CD1c-positive myeloid dendritic cell (primary cell): ENCODE measurements at regions not wholly inside any gene's neighbourhood (a gene's known extent, or its start where the extent isn't known, plus 50 kb on each side); places are given as distances from the start of the nearest gene placed in this dataset.
"Not testable (repeated sequence)": the region's sequence is repeated elsewhere in the genome, so short reads cannot be mapped to it uniquely, and the experiment has no call there.

Source experiments
- DNase-seq: peaks from one replicate; pipeline ENCODE4 v3.0.0-alpha.2; 2016; ENCODE audit errors: extremely low spot score

DNA sequence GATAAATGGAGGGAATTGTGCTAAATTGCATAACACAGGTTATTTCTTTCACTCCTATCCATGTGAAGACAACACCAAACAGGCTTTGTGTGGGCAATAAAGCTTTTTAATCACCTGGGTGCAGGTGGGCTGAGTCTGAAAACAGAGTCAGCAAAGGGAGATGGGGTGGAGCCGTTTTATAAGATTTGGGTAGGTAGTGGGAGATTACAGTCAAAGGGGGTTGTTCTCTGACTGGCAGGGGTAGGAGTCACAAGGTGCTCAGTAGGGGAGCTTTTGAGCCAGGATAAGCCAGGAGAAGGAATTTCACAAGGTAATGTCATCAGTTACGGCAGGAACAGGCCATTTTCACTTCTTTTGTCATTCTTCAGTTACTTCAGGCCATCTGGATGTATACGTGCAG is 358.8 kb upstream of the LRP1B start:
- DNase-seq, result not testable (repeated sequence)

DNA sequence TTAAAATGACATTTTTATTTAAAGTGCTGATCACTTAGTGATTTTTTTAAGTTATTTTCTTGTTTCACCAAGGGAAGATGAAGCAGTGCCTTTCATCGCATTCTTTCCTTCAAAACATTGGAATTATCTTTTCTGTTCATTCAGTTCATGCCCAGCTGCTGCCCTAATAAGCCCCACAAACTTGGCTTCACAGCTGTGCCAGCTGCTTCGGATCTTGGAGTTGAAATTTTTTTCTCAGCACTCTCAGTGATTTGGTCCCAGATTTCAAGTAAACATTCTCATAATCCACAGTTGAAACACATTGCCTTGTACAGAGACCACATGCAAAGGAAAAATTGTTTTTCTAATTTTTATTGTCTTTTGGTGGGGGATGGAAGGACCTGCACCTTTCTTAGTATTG is 353.3 kb upstream of the LRP1B start:
- no peak for DNase-seq

DNA sequence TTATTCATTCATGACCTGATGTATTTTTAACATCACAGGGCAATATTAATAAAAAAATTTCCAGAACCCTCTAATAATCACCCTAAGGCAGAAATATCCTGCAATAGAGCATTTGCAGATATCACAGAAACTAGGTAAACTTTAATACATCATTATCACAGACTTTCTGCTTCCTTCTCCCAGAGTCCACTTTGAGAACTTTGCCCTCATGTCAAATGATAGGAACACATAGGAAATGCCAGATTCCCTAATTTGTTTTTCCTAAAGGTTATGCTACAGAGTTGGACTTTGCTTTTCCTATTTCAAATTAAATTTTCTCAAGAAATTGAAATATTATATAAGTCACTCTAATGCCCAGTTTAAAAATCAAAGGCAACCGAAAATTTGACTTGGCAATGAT is 352.8 kb upstream of the LRP1B start:
- DNase-seq, result no peak

DNA sequence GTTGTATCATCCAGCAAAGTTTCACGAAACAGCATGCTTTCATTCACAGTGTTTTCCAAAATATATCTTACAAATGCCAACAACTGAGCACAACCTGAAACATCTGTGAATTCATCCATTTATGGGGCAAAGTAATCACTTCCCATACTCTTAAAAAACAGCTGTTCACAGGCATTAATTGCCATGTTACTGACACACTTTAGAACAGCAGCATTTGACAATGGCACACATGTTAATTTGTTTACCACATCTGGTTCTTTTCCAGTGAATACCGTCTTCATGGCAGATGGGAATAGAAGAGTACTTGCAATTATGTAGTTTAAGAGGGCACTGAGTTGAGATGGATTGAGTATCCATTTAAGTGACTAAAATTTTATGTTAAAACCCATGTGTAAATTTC is 347.4 kb upstream of the LRP1B start:
- DNase-seq, result no peak

DNA sequence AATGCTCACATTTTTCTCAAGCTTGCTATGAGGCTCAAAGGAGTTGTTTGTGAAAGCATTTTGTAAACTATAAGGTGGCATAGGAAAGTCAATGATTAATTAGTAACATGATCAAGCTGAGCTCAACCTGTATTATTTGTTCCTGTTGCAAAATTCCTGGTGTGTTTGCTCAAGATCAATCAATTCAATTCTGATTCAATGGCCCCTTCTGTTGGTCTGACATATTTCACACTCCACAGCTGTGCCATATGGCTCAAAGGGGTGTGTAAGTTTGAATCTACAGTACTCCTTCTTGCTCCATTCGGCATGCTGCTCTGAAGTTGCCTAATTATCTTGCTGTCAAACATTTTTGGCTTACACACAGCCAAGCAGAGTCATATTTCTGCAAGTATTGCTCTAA is 341.6 kb upstream of the LRP1B start:
- no peak for DNase-seq

DNA sequence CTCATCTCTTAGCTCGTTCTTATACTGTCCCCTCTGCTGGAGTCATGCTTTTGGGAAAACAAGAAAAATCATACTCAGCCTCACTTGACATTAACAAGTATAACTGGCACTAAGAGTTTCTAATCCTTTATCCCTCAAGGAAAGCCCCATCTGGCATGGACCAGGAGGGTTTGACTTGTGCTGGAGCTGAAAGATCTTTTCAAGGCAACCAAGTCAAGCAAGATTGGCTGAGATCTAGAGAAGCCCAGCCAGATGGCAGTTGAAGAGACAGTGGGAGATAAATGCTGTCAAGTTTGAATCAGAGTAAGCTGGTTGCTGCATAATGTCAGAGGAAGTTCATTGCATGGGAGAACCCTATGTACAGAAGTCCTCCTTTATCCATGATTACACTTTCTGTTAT is 336.5 kb upstream of the LRP1B start:
- DNase-seq, result no peak

DNA sequence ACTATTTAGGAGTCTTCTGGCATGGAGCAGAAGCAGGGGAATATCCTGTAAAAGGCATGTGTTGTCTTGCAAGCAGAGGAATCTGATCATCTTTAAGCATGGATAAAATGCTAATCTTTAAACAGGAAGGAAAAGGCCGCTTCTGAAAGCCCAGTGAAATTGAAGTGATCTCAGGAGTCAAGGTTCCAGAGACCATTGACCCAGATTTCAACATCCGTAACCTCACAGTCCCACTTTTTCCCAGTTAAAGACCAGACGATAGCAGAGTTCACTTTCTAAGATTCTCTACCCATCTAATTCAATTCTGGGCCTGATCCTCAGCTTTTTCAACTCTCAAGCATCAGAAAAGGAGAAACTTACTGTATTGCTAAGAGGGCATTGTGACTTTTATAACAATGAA is 332.2 kb upstream of the LRP1B start:
- DNase-seq, result no peak

DNA sequence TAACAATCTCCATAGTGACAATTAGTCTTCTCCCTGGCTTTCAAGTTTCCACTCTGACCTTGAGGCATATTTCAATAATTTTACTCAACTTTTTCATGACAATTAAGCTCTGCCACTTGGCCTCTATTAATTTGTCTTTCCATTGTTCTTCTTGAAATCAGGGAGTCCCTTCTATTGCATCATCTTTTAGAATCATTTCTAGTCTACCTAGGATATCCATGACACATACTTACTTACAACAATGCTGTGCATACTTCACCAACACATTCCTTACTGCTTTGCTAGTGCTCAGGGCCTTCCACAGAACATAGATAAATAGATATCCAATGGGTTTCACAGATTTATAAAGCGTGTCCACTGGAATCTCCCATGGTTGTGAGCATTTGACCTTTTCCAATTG is 331.5 kb upstream of the LRP1B start:
- DNase-seq, result no peak

DNA sequence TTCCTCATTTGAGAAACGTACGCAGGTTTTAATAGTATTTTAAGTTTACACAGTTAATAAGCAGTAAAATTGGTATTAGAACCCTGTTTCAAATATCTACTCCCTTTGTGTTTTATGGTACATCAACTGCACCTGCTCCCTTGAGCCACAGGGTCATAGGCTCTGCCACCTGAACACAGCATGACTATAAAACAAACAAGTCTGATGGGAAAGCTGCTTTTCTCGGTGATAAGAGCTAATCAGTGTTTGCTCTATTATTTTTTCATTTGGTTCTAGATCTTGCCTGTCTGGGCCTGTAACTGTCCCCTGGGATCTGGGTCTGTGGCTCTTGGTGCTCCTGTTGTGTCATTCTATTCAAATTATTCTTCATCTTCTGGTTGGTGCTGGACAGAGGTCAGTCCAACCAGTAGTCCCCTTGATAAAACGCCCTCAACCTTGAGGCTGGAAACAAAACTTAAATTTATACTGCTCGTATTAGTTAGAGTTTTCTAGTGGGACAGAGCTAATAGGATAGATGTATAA is 314.8 kb upstream of the LRP1B start:
- DNase-seq, result no peak

DNA sequence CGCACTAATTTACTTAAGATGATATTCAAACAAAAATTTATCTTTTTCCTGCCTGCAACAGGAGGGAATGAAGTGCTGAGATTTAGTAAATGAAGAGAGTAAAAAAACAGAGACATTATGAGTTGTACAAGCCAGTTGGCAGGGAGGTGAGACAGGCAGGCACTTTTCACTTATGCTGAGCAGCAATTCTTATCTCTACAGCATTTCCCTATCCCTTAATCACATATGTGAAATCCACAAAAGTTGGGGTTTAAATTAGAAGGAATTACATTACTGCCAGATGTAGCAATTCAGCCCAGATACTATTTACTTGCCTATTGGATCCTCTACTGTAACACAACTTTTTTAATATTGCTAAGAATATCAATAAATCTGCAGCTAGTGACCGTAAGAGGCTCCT is 314.2 kb upstream of the LRP1B start:
- DNase-seq, result no peak

DNA sequence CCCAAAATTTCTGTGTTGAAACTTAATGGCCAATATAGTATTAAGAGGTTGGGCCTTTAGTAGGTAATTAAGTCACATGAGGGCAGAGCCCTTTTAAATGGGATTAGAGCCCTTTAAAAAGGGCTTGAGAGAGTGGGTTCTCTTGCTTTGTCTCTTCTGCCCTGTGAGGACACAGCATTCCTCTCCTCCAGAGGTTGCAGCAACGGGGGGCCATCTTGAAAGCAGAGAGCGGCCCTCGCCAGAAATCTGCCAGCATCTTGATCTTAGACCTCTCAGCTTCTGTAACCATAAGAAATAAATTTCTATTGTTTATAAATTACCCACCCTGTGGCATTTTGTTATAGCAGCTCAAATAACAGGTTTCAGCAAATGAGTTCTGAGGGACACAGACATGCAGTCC is 305.0 kb upstream of the LRP1B start:
- DNase-seq, result no peak

DNA sequence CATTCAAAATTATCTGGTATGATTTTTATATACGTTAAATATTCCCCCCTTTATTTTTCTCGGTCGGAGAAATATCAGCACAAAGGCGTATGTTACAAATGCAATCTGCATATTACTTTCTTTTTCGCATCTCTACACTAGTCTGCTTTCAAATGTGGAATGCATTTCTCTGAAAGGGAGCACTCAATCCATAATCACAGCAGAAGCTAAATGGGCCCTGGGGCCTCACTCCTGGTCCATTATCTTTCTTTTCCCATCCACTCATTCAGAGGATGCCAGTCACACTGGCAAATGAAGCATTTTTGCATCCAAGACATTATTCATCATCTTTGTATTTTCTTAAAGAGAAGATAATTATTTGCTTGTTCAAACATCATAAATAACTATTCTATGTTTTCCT is 295.2 kb upstream of the LRP1B start:
- no peak for DNase-seq

DNA sequence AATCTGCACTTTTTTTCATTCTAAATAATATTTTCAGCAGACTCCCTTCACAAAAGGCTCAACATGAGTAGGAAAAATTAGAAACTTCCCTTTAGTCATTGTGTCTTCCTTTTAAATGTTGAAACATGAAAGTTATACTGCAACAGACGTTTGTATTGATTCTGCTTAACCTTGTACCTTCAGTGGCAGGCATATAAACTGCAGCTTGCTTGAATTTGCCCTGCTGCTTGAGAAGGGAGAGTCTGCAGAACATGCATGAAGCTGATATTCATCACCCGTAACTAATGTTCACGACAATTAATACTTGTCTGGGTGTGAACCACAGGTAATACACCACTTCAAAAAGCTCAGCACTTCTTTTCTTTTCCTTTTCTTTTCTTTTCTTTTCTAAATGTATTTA is 294.7 kb upstream of the LRP1B start:
- no peak for DNase-seq

DNA sequence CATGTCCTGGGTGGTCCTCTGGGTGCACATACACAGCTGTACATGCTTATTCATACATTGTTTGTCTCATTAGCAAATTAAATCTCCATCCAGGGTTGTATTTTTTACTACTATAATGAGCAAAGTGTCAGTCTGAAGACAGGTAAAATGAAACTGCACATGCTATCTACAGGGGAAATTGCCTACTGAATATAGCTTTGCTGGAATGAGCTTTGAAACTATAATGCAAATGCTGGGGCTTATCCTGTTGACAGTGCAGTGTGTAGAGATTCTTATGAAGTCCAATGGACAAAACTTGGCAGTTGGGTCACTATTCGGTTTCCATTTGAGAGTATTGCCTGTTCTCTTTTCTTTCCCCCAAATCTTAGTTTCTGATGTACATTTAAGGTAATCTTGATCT is 292.8 kb upstream of the LRP1B start:
- DNase-seq, result no peak

DNA sequence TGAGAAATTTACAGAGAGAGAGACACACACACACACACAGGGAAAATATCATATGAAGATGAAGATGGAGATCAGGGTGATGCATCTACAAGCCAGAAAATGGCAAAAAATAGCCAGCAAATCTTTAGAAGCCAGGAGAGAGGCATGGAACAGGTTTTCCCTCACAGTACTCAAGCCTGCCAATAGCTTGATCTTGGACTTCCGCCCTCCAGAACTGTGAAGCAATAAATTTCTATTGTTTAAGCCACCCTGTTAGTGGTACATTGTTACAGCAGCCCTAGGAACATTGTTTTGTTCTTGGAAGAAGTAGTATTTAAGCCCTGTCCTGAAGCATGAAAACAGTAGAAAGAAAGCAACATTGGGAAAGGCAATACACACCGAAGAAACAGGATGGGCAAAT is 292.0 kb upstream of the LRP1B start:
- DNase-seq, result no peak

DNA sequence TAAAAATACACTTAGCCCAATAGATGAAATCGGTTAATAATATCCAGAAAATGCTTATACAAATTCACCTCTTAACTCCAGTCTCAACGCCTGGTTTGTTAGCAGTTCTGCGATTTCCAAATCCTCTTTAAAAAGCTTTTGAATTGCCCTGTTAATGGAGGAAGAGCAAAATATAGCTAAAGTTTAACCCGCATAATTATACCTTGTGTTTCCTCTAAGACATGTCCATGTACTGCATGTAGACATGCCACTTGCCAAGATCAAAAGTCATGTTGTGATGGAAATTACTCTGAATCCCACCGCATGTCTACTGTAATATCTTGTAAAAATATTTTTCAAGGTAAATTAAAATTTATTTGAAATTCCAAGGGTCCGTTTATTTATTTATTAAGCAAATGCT is 291.2 kb upstream of the LRP1B start:
- no peak for DNase-seq

DNA sequence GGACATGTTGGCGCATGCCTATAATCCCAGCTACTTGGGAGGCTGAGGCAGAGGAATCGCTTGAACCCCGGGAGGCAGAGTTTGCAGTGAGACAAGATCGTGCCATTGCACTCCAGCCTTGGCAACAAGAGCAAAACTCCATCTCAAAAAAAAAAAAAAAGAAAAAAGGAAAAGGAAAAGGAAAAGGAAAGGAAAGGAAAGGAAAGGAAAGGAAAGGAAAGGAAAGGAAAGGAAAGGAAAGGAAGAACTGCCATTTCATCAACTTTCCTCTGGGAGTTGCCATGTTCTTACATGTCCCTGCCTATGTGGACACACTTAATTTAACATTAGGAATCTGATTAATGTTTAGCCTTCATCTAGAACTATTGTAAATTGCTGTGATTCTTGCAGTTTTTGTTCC is 287.9 kb upstream of the LRP1B start:
- not testable (repeated sequence) for DNase-seq

DNA sequence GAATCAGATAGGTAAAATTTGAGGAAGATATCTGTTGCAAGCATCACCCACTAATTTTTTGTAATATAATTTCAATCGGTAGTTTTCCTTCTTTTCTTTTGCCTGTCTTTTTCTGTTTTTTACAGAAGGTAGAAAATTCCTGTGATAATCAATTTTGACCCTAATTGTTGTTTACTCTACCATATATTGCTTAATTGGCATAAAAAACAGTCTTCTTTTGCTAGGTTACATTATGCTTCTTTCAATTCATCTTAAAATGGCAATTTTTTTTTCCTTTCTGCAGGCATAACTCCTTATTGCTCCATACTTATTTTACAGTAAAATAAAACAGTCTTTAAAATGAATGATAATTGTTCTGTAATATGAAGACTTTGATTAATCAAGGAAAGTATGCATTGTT is 286.2 kb upstream of the LRP1B start:
- DNase-seq, result no peak

DNA sequence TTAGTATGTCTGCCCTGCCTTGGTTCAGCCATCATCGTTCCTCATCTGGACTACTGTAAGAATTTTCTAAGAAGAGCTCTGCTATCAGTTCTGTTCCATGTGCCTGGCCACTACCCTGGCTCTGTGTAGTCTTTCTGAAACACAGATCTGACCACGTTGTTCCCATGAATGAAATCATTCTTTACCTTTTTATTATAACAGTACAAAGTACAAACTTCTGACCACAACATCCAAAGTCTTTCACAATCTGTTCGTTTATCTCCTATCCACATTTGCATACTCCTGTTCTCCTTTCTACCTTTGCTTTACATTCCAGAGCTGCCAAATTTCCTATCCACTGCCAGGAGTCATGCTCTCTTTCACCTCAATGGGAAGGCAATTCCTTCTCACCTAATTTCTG is 284.6 kb upstream of the LRP1B start:
- no peak for DNase-seq

DNA sequence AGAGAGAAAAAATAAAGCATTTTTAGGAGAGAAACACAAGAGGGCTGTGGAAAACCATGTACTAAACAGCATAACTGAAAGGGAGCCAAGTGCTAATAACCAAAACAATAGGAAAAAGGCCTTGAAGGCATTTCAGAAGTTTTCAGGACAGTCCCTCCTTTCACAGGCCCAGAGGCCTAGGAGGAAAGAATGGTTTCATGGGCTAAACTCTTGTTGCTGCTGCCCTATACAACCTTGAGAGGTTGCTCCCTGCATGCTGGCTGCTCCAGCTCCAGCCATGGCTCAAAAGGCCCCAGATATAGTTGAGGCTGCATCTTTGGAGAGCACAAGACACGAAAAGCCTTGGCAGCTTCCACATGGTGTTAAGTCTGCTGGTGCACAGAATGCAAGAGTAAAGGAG is 267.4 kb upstream of the LRP1B start:
- DNase-seq, result no peak

DNA sequence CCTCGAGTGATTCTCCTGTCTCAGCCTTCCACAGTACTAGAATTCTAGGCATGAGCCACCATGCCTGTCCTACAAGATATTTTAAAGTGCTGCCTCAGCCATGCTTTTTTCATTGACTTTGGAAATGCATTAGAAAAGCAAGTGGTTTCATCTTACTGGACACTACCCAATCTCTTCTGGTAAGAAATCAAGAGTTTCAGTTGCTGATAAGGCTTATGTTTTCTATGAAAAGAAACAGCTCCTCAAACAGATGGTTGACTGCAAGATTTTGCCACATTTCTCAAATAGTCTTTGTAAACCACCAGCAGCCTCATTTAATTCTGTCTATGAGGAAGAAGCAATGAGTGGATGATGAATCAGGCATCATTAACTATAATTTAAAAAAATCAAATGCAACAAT is 264.5 kb upstream of the LRP1B start:
- no peak for DNase-seq

DNA sequence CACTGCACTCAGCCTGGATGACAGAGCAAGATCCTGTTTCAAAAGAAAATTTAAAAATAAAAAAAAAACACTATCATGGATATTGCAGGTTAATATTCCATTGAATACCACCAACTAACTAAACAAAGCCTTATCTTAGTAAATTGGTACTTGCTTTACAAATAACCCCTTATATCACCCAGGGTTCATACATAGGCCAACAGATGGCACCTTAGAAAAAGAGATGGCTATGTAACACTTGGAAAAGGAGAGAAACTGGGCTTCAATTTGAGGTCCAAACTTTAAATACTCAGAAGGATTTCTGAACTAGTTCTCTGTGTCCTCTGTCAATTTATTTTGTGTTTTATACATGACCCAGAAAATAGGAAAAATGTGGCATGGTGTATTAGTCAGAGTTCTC is 249.6 kb upstream of the LRP1B start:
- no peak for DNase-seq

DNA sequence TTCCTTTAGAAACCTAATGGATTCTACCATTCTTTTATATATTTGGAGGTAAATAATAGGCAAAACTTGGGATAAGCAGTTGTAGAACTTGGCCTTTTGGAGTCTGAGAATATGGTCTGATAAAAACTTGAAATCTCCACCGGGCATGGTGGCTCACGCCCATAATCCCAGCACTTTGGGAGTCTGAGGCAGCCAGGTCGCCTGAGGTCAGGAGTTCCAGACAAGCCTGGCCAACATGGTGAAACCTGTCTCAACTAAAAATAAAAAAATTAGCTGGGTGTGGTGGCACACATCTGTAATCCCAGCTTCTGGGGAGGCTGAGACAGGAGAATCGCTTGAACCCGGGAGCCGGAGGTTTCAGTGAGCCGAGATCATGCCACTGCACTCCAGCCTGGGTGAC is 231.3 kb upstream of the LRP1B start:
- DNase-seq, result not testable (repeated sequence)

DNA sequence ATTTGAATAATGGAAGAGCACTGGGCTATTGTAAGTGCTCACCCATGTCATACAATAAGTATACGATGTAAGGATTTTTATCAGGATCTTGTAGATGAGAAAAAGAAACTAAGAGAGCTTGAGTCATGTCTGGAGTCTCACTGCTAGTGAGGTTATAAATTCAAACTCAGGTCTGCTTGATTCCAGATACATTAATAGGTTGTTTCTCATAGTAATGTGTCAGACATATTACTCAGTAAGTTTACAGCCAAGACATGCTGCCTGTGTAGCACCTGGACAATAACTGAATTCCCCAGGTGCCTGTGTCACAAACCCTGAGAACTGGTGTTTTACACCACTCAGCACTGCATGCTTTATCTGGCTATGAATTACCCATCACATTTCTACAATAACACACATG is 216.9 kb upstream of the LRP1B start:
- DNase-seq, result no peak

DNA sequence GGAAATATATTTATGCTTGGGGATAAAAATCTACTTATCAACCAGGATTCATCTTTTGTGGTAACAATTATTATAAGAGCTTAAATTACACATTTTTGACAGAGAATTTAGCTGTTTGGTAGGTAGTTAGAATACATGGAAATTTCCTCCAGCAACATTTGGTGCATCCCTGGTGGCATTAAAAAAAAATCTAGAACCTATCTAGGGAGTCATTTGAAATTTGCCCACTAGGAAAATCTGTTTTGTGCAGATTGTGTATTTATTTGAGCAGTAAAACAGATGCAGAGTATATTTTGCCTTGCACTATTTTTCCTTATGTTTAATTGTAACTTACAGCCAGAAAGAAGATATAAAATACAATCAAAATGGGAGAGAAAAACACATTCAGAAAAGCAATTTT is 208.4 kb upstream of the LRP1B start:
- no peak for DNase-seq
